ENCODE measurements at regions not wholly inside any gene's neighbourhood (a gene's known extent, or its start where the extent isn't known, plus 50 kb on each side); places are given as distances from the start of the nearest gene placed in this dataset.

GRCh38 chr3:18870074-18870640, 278.2 kb upstream of the KCNH8 start:
- no peak for TF ChIP-seq POLR2A (IDR thresholded peaks at IDR 0.05)
- TF ChIP-seq CTCF (IDR thresholded peaks at IDR 0.05), result no peak

All from right lobe of liver (tissue), 4 donors.